ENCODE measurements at regions not wholly inside any gene's neighbourhood (a gene's known extent, or its start where the extent isn't known, plus 50 kb on each side); places are given as distances from the start of the nearest gene placed in this dataset.

GRCh38 chr13:64924401-64924800, 2305.7 kb downstream of the PCDH9 start:
- DNase-seq (ENCODE audit: low read depth in 3 of 3) = no peak

GRCh38 chr13:64917566-64917965, 2312.6 kb downstream of the PCDH9 start:
- DNase-seq (ENCODE audit: low read depth in 3 of 3) = no peak

- DNase-seq (ENCODE audit: low read depth in 3 of 3) = no peak
These were observed 2318.0 kb downstream of the PCDH9 start for GRCh38 chr13:64912141-64912540.

GRCh38 chr13:64910096-64910495, 2320.0 kb downstream of the PCDH9 start:
- no peak for DNase-seq (ENCODE audit: low read depth in 3 of 3)

GRCh38 chr13:64909184-64909583, 2321.0 kb downstream of the PCDH9 start:
- DNase-seq (ENCODE audit: low read depth in 3 of 3) = no peak

- no peak for DNase-seq (ENCODE audit: low read depth in 3 of 3)
These were observed 2330.1 kb downstream of the PCDH9 start for GRCh38 chr13:64900039-64900438.

GRCh38 chr13:64884976-64885375, 2345.2 kb downstream of the PCDH9 start:
- no peak for DNase-seq (ENCODE audit: low read depth in 3 of 3)

- DNase-seq (ENCODE audit: low read depth in 3 of 3) = no peak
These were observed 2353.0 kb downstream of the PCDH9 start for GRCh38 chr13:64877176-64877575.

- DNase-seq (ENCODE audit: low read depth in 3 of 3) = no peak
These were observed 2358.4 kb downstream of the PCDH9 start for GRCh38 chr13:64871742-64872141.

- DNase-seq (ENCODE audit: low read depth in 3 of 3) = no peak
These were observed 2360.6 kb downstream of the PCDH9 start for GRCh38 chr13:64869539-64869938.

- DNase-seq (ENCODE audit: low read depth in 3 of 3) = no peak
These were observed 2362.3 kb downstream of the PCDH9 start for GRCh38 chr13:64867856-64868255.

- DNase-seq (ENCODE audit: low read depth in 3 of 3) = no peak
These were observed 2363.8 kb downstream of the PCDH9 start for GRCh38 chr13:64866331-64866730.

- no peak for DNase-seq (ENCODE audit: low read depth in 3 of 3)
These were observed 2374.6 kb downstream of the PCDH9 start for GRCh38 chr13:64855506-64855905.

GRCh38 chr13:64850017-64850416, 2380.1 kb downstream of the PCDH9 start:
- no peak for DNase-seq (ENCODE audit: low read depth in 3 of 3)

- DNase-seq (ENCODE audit: low read depth in 3 of 3) = no peak
These were observed 2380.9 kb downstream of the PCDH9 start for GRCh38 chr13:64849196-64849595.

- no peak for DNase-seq (ENCODE audit: low read depth in 3 of 3)
These were observed 2382.4 kb downstream of the PCDH9 start for GRCh38 chr13:64847767-64848166.

- DNase-seq (ENCODE audit: low read depth in 3 of 3) = no peak
These were observed 2385.0 kb downstream of the PCDH9 start for GRCh38 chr13:64845110-64845509.

- DNase-seq (ENCODE audit: low read depth in 3 of 3) = no peak
These were observed 2411.1 kb downstream of the PCDH9 start for GRCh38 chr13:64819081-64819480.

GRCh38 chr13:64817691-64818090, 2412.4 kb downstream of the PCDH9 start:
- no peak for DNase-seq (ENCODE audit: low read depth in 3 of 3)

- DNase-seq (ENCODE audit: low read depth in 3 of 3) = no peak
These were observed 2419.4 kb downstream of the PCDH9 start for GRCh38 chr13:64810750-64811149.

- no peak for DNase-seq (ENCODE audit: low read depth in 3 of 3)
These were observed 2421.4 kb downstream of the PCDH9 start for GRCh38 chr13:64808704-64809103.

- DNase-seq (ENCODE audit: low read depth in 3 of 3) = no peak
These were observed 2428.4 kb downstream of the PCDH9 start for GRCh38 chr13:64801768-64802167.

- no peak for DNase-seq (ENCODE audit: low read depth in 3 of 3)
These were observed 2431.7 kb downstream of the PCDH9 start for GRCh38 chr13:64798422-64798821.

GRCh38 chr13:64793592-64793991, 2436.5 kb downstream of the PCDH9 start:
- DNase-seq (ENCODE audit: low read depth in 3 of 3) = no peak

GRCh38 chr13:64793131-64793530, 2437.0 kb downstream of the PCDH9 start:
- DNase-seq (ENCODE audit: low read depth in 3 of 3) = no peak
